Right lobe of liver (tissue), 4 donors: ENCODE measurements at regions not wholly inside any gene's neighbourhood (a gene's known extent, or its start where the extent isn't known, plus 50 kb on each side); places are given as distances from the start of the nearest gene placed in this dataset.

Source experiments
- CTCF ChIP-seq, 4 donors: fragments of 200-600 bp in 3 of 4; fragments of 450-650 bp in 1 of 4; IDR thresholded peaks; one replicate each; pipeline versions ENCODE4 v1.5.1 to v1.8.0; 2016 to 2022; ENCODE audit warnings: antibody characterized with exemption in 4 of 4, mild to moderate bottlenecking in 2 of 4
- POLR2A ChIP-seq: fragments of 450-650 bp; IDR thresholded peaks from one replicate; pipeline ENCODE4 v1.6.1; 2017; ENCODE audit warnings: antibody characterized with exemption, mild to moderate bottlenecking
- donor health status: DM: no; HTN: no; CAD: no.
- donor health status: DM: no; HTN: no; CAD: no.
- donor health status: DM: no; HTN: yes; CAD: no.

- no peak for TF ChIP-seq CTCF (IDR thresholded peaks at IDR 0.05)
- no peak for TF ChIP-seq POLR2A
Observed at GRCh38 chr6:169382735-169383134, 129.1 kb upstream of the THBS2 start.
